OCI-LY7 (cell line): ENCODE measurements at regions not wholly inside any gene's neighbourhood (a gene's known extent, or its start where the extent isn't known, plus 50 kb on each side); places are given as distances from the start of the nearest gene placed in this dataset.

ENCODE experiments used
- BruUV-seq: library from RNA; stranded (reverse); fragments of 400-500 nt; replicated peaks from 2 replicates; lab custom pipeline; 2021; lab: Mats Ljungman, UMichigan
- CTCF ChIA-PET: fragments of 300-600 bp; sonication (Branson Sonifier 250); formaldehyde crosslinking; loops from one replicate; lab custom pipeline; 2022; ENCODE audit warnings: antibody characterized with exemption; ENCODE audit not compliant: unreplicated experiment; lab: Charles Lee
- POLR2A ChIA-PET: fragments of 300-600 bp; sonication (Branson Sonifier 250); formaldehyde crosslinking; loops from one replicate; lab custom pipeline; 2022; ENCODE audit warnings: antibody characterized with exemption; lab: Charles Lee
- DNase-seq: peaks from one replicate; pipeline ENCODE4 v3.0.0-alpha.2; 2015; ENCODE audit warnings: low spot score
- H2AFZ ChIP-seq: fragments of 200-600 bp; sonication (generic), shearing (Covaris generic); 2 replicates; pipeline ENCODE4 v1.6.1; 2014; ENCODE audit warnings: mild to moderate bottlenecking, antibody characterized with exemption, low read length, moderate library complexity
- H3K27ac ChIP-seq: fragments of 200-600 bp; sonication (generic); 2 replicates; pipeline ENCODE4 v1.5.1; 2014; ENCODE audit warnings: mixed run types, low read depth, mild to moderate bottlenecking, moderate library complexity, low read length, inconsistent platforms; ENCODE audit not compliant: poor library complexity, severe bottlenecking
- H3K36me3 ChIP-seq: fragments of 200-600 bp; sonication (generic); 2 replicates; pipeline ENCODE4 v1.6.1; 2014; ENCODE audit warnings: mild to moderate bottlenecking, antibody characterized with exemption, low read length, moderate library complexity, mixed read lengths; ENCODE audit not compliant: insufficient read depth
- H3K4me1 ChIP-seq: fragments of 200-600 bp; sonication (generic); 2 replicates; pipeline ENCODE4 v1.5.1; 2014; ENCODE audit warnings: mild to moderate bottlenecking, low read length; ENCODE audit not compliant: insufficient read depth, poor library complexity, severe bottlenecking
- H3K4me2 ChIP-seq: fragments of 200-600 bp; sonication (generic); 2 replicates; pipeline ENCODE4 v1.6.1; 2014; ENCODE audit warnings: mild to moderate bottlenecking, low read length
- H3K4me3 ChIP-seq: fragments of 200-600 bp; sonication (generic); 2 replicates; pipeline ENCODE4 v1.5.1; 2014; ENCODE audit warnings: mild to moderate bottlenecking, low read depth, low read length; ENCODE audit not compliant: poor library complexity, severe bottlenecking
- H3K79me2 ChIP-seq: fragments of 200-600 bp; sonication (generic); 2 replicates; pipeline ENCODE4 v1.6.1; 2016; ENCODE audit warnings: low read depth, mild to moderate bottlenecking, low read length, moderate library complexity, mixed read lengths; ENCODE audit not compliant: insufficient read depth
- H3K9me2 ChIP-seq: fragments of 200-600 bp; sonication (generic); 2 replicates; pipeline ENCODE4 v1.6.1; 2016; ENCODE audit warnings: mild to moderate bottlenecking, low read length, mixed read lengths; ENCODE audit not compliant: insufficient read depth
- H3K9me3 ChIP-seq: fragments of 200-600 bp; sonication (generic); 2 replicates; pipeline ENCODE4 v1.6.1; 2014; ENCODE audit warnings: mild to moderate bottlenecking, mixed run types, low read length, mixed read lengths
- H4K20me1 ChIP-seq: fragments of 200-600 bp; sonication (generic); 2 replicates; pipeline ENCODE4 v1.6.1; 2014; ENCODE audit warnings: mild to moderate bottlenecking, antibody characterized with exemption, low read length, moderate library complexity, mixed read lengths; ENCODE audit not compliant: insufficient read depth
- EZH2phosphoT487 ChIP-seq: fragments of 200-600 bp; sonication (generic); IDR thresholded peaks from 2 replicates; pipeline ENCODE4 v1.6.1; 2018; ENCODE audit warnings: low read depth, borderline replicate concordance, mild to moderate bottlenecking, mixed run types, antibody characterized with exemption, low read length, moderate library complexity, mixed read lengths
- intact Hi-C: fragments of 100-400 bp; cut with micrococcal nuclease; formaldehyde crosslinking; loops from one replicate; pipeline ENCODE4 v1.10.0; 2022; ENCODE audit not compliant: unreplicated experiment
- TF ChIP-seq, protein P1 (sequence below): fragments of 200-600 bp; sonication (generic); conservative IDR thresholded peaks from 2 replicates; pipeline ENCODE4 v1.5.1; 2014; ENCODE audit warnings: mild to moderate bottlenecking, antibody characterized with exemption, low read length, moderate library complexity, mixed read lengths

DNA sequence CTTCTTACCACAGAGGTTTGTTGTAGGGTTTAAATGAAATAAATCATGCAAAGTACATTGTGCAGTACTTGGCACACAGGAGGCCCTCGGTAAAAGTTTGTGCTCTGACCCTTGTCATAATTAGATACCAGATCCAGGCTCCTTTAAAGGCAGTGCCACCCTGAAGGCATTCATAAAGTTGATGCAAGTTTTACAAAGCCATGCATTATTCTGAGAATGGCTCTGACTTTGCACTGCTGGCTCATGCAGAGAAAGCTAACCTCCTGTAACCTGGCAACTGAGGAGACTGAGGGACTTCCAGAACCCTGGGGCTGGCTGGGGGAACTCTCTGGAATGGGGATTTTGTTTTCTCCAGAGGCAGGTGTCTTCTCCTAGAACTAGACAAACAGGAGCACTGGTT lies 570.9 kb downstream of the CCSER2 start:
- H3K9me3 ChIP-seq, result no peaks in the 10 kb centered on the region
- DNase-seq, result no peak
- H3K9me2 ChIP-seq, result no peaks in the 10 kb centered on the region
- ChIA-PET CTCF (no interaction called here), POLR2A (no interaction called here)
- H3K4me2 ChIP-seq, result no peak overlapping the region
- H2AFZ ChIP-seq, result no peak overlapping the region
- intact Hi-C loops, result no loop called here
- H3K4me1 ChIP-seq, result no peaks in the 10 kb centered on the region
- no peaks in the 10 kb centered on the region for H3K36me3 ChIP-seq
- H3K79me2 ChIP-seq, result no peaks in the 10 kb centered on the region
- no peak for TF ChIP-seq EZH2phosphoT487
- TF ChIP-seq, protein P1, sequence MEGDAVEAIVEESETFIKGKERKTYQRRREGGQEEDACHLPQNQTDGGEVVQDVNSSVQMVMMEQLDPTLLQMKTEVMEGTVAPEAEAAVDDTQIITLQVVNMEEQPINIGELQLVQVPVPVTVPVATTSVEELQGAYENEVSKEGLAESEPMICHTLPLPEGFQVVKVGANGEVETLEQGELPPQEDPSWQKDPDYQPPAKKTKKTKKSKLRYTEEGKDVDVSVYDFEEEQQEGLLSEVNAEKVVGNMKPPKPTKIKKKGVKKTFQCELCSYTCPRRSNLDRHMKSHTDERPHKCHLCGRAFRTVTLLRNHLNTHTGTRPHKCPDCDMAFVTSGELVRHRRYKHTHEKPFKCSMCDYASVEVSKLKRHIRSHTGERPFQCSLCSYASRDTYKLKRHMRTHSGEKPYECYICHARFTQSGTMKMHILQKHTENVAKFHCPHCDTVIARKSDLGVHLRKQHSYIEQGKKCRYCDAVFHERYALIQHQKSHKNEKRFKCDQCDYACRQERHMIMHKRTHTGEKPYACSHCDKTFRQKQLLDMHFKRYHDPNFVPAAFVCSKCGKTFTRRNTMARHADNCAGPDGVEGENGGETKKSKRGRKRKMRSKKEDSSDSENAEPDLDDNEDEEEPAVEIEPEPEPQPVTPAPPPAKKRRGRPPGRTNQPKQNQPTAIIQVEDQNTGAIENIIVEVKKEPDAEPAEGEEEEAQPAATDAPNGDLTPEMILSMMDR, result no peak
- no peak overlapping the region for H3K27ac ChIP-seq
- H3K4me3 ChIP-seq, result no peak overlapping the region
- H4K20me1 ChIP-seq, result no peaks in the 10 kb centered on the region
- no TSS peak for BruUV-seq

DNA sequence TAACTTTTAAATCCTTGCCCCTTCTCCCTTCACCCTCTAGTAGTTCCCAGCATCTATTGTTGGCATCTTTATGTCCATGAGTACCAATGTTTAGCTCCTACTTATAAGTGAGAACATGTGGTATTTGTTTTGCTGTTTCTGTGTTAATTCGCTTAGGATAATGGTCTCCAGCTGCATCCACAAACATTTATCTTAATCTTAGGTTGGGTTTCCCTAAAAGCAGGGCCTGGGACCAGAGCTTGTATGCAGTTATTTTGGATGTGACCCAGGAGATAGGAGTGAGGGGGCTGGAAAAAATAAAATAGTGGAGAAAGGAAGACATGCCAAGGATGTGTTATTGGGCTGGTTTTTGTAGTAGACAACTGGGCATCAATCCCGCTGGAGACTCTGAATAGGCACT lies 571.8 kb downstream of the CCSER2 start:
- TF ChIP-seq EZH2phosphoT487, result no peak
- TF ChIP-seq, protein P1, result no peak
- intact Hi-C loops, result no loop called here
- no peaks in the 10 kb centered on the region for H3K4me1 ChIP-seq
- no peaks in the 10 kb centered on the region for H3K36me3 ChIP-seq
- ChIA-PET POLR2A (no interaction called here), CTCF (no interaction called here)
- no peaks in the 10 kb centered on the region for H3K9me3 ChIP-seq
- no peak for DNase-seq
- H3K27ac ChIP-seq, result no peak overlapping the region
- no TSS peak for BruUV-seq
- H4K20me1 ChIP-seq, result no peaks in the 10 kb centered on the region
- no peaks in the 10 kb centered on the region for H3K79me2 ChIP-seq
- H3K4me2 ChIP-seq, result no peak overlapping the region
- no peaks in the 10 kb centered on the region for H3K9me2 ChIP-seq
- no peak overlapping the region for H3K4me3 ChIP-seq
- H2AFZ ChIP-seq, result no peak overlapping the region

DNA sequence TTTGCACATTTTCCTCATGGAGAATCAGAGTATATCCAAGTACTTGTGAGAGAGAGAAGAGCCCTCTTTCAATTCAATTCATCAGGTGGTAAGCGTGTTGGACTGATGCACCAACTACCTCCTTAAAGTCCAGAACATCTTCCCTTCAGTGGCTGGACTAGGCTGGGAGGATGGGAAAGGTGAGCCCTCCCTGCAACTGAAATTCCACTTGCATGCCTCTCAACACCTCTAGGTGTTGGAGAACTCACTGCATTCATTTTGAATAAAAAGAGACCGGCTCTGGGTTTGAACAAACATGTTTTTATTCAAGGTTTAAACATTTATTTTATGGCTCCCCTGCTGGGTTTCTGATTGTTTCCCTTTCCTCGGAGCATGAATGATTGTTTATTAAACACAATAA lies 573.5 kb downstream of the CCSER2 start:
- H3K27ac ChIP-seq, result no peak overlapping the region
- ChIA-PET POLR2A (no interaction called here), CTCF (no interaction called here)
- H3K9me2 ChIP-seq, result no peaks in the 10 kb centered on the region
- TF ChIP-seq, protein P1, result no peak
- TF ChIP-seq EZH2phosphoT487, result no peak
- H2AFZ ChIP-seq, result no peak overlapping the region
- no peak for DNase-seq
- no peak overlapping the region for H3K4me3 ChIP-seq
- intact Hi-C loops, result no loop called here
- no TSS peak for BruUV-seq
- no peaks in the 10 kb centered on the region for H3K9me3 ChIP-seq
- no peaks in the 10 kb centered on the region for H3K4me1 ChIP-seq
- H3K79me2 ChIP-seq, result no peaks in the 10 kb centered on the region
- no peak overlapping the region for H3K4me2 ChIP-seq
- H4K20me1 ChIP-seq, result no peaks in the 10 kb centered on the region
- H3K36me3 ChIP-seq, result no peaks in the 10 kb centered on the region
